Omental fat pad (tissue), 3 donors: ENCODE measurements at regions not wholly inside any gene's neighbourhood (a gene's known extent, or its start where the extent isn't known, plus 50 kb on each side); places are given as distances from the start of the nearest gene placed in this dataset.

Experiments used
- ATAC-seq: fragments of 150-250 bp; one replicate; pipeline ENCODE4 v1.9.1; 2016; ENCODE audit warnings: mild to moderate bottlenecking, moderate library complexity; ENCODE audit not compliant: low FRiP score
- DNase-seq: peaks from one replicate; pipeline ENCODE4 v3.0.0-alpha.2; 2019; ENCODE audit warnings: low spot score
- CTCF ChIP-seq, 3 donors: fragments of 450-650 bp; IDR thresholded peaks; one replicate each; pipeline ENCODE4 v1.5.1; 2016 to 2017; ENCODE audit warnings: antibody characterized with exemption in 3 of 3, mild to moderate bottlenecking in 3 of 3, moderate library complexity in 2 of 3

GRCh38 chr18:60568220-60568619 lies 195.6 kb upstream of the MC4R start:
- ATAC-seq, result no peak
- TF ChIP-seq CTCF (IDR thresholded peaks at IDR 0.05), result no peak
- DNase-seq, result no peak

GRCh38 chr18:60570172-60570571 lies 197.6 kb upstream of the MC4R start:
- ATAC-seq, result no peak
- DNase-seq, result no peak
- no peak for TF ChIP-seq CTCF (IDR thresholded peaks at IDR 0.05)

GRCh38 chr18:60577457-60577856 lies 204.9 kb upstream of the MC4R start:
- ATAC-seq, result no peak
- no peak for TF ChIP-seq CTCF (IDR thresholded peaks at IDR 0.05)
- DNase-seq, result no peak

GRCh38 chr18:60585670-60586069 lies 213.1 kb upstream of the MC4R start:
- no peak for DNase-seq
- TF ChIP-seq CTCF (IDR thresholded peaks at IDR 0.05), result no peak
- no peak for ATAC-seq

GRCh38 chr18:60593249-60593648 lies 220.7 kb upstream of the MC4R start:
- no peak for TF ChIP-seq CTCF (IDR thresholded peaks at IDR 0.05)
- no peak for ATAC-seq
- no peak for DNase-seq

GRCh38 chr18:60596928-60597327 lies 224.4 kb upstream of the MC4R start:
- ATAC-seq (no peak), DNase-seq (no peak)
- no peak for TF ChIP-seq CTCF (IDR thresholded peaks at IDR 0.05)

- DNase-seq (no peak), ATAC-seq (no peak)
- TF ChIP-seq CTCF (IDR thresholded peaks at IDR 0.05), result no peak
These were observed 226.7 kb upstream of the MC4R start for GRCh38 chr18:60599267-60599666.
